T-helper 17 cell (primary cell): ENCODE measurements at regions not wholly inside any gene's neighbourhood (a gene's known extent, or its start where the extent isn't known, plus 50 kb on each side); places are given as distances from the start of the nearest gene placed in this dataset.
"Not testable (repeated sequence)": the region's sequence is repeated elsewhere in the genome, so short reads cannot be mapped to it uniquely, and the experiment has no call there.

ENCODE experiments used
- ATAC-seq: fragments of 150-1000 bp; cut with Tn5 transposase; 2 replicates; pipeline ENCODE4 v1.10.0; 2021; ENCODE audit warnings: mild to moderate bottlenecking, moderate library complexity
- DNase-seq, 3 donors: peaks; one replicate each; pipeline versions ENCODE4 v3.0.0 to v3.0.0-alpha.2; 2020 to 2021
- H3K9me3 ChIP-seq: one replicate; pipeline ENCODE4 v1.7.0; 2013; ENCODE audit warnings: low read length, mild to moderate bottlenecking; ENCODE audit not compliant: control insufficient read depth, poor library complexity, severe bottlenecking
- H3K27ac Mint-ChIP-seq: one replicate; pipeline ENCODE4 v1.8.0; 2022; ENCODE audit warnings: mild to moderate bottlenecking, moderate library complexity, mixed read lengths
- H3K27me3 Mint-ChIP-seq: one replicate; pipeline ENCODE4 v1.8.0; 2022; ENCODE audit warnings: mixed read lengths
- H3K36me3 Mint-ChIP-seq: one replicate; pipeline ENCODE4 v1.8.0; 2022; ENCODE audit warnings: low read depth, mixed read lengths
- H3K4me1 Mint-ChIP-seq: one replicate; pipeline ENCODE4 v1.8.0; 2022; ENCODE audit warnings: mild to moderate bottlenecking, mixed read lengths
- H3K4me3 Mint-ChIP-seq: one replicate; pipeline ENCODE4 v1.8.0; 2022; ENCODE audit warnings: mild to moderate bottlenecking, moderate library complexity, mixed read lengths

GRCh38 chr9:7320841-7321240 lies 478.7 kb downstream of the DMAC1 start:
- no peaks in the 10 kb centered on the region for H3K36me3 Mint-ChIP-seq

GRCh38 chr9:7320139-7320538 lies 479.4 kb downstream of the DMAC1 start:
- ATAC-seq, result no peak
- DNase-seq, result no peak
- peaks cover 15% of the 10 kb centered on the region for H3K27me3 Mint-ChIP-seq
- no peaks in the 10 kb centered on the region for H3K36me3 Mint-ChIP-seq
- no peak overlapping the region for H3K4me3 Mint-ChIP-seq
- H3K4me1 Mint-ChIP-seq, result no peaks in the 10 kb centered on the region
- no peaks in the 10 kb centered on the region for H3K9me3 ChIP-seq
- no peak overlapping the region for H3K27ac Mint-ChIP-seq

More at GRCh38 chr9:7320841-7321240, 478.7 kb downstream of the DMAC1 start:
- no peak overlapping the region for H3K4me3 Mint-ChIP-seq
- no peak for DNase-seq
- no peaks in the 10 kb centered on the region for H3K4me1 Mint-ChIP-seq
- H3K27ac Mint-ChIP-seq, result no peak overlapping the region
- H3K9me3 ChIP-seq, result no peaks in the 10 kb centered on the region
- ATAC-seq, result no peak
- H3K27me3 Mint-ChIP-seq, result peaks cover 15% of the 10 kb centered on the region

- peaks cover 15% of the 10 kb centered on the region for H3K27me3 Mint-ChIP-seq
- H3K4me1 Mint-ChIP-seq, result no peaks in the 10 kb centered on the region
- DNase-seq (no peak), ATAC-seq (no peak)
- H3K27ac Mint-ChIP-seq, result no peak overlapping the region
- no peaks in the 10 kb centered on the region for H3K9me3 ChIP-seq
- H3K4me3 Mint-ChIP-seq, result no peak overlapping the region
- H3K36me3 Mint-ChIP-seq, result no peaks in the 10 kb centered on the region
These were observed 480.7 kb downstream of the DMAC1 start for GRCh38 chr9:7318920-7319319.

- DNase-seq, result no peak
- no peaks in the 10 kb centered on the region for H3K36me3 Mint-ChIP-seq
- H3K27ac Mint-ChIP-seq, result no peak overlapping the region
- H3K4me3 Mint-ChIP-seq, result no peak overlapping the region
- peaks cover 15% of the 10 kb centered on the region for H3K27me3 Mint-ChIP-seq
- no peak for ATAC-seq
- no peaks in the 10 kb centered on the region for H3K9me3 ChIP-seq
- H3K4me1 Mint-ChIP-seq, result no peaks in the 10 kb centered on the region
These were observed 482.6 kb downstream of the DMAC1 start for GRCh38 chr9:7316967-7317366.

- ATAC-seq, result no peak
- no peak overlapping the region for H3K4me3 Mint-ChIP-seq
These were observed 483.3 kb downstream of the DMAC1 start for GRCh38 chr9:7316166-7316795.

GRCh38 chr9:7315746-7316145 lies 483.8 kb downstream of the DMAC1 start:
- no peak for ATAC-seq

More at GRCh38 chr9:7316166-7316795, 483.3 kb downstream of the DMAC1 start:
- H3K4me1 Mint-ChIP-seq, result no peaks in the 10 kb centered on the region
- no peak overlapping the region for H3K27ac Mint-ChIP-seq
- DNase-seq, result no peak
- H3K36me3 Mint-ChIP-seq, result no peaks in the 10 kb centered on the region
- no peaks in the 10 kb centered on the region for H3K9me3 ChIP-seq
- H3K27me3 Mint-ChIP-seq, result peaks cover 15% of the 10 kb centered on the region

GRCh38 chr9:7315116-7315515 lies 484.5 kb downstream of the DMAC1 start:
- no peak overlapping the region for H3K4me3 Mint-ChIP-seq
- no peaks in the 10 kb centered on the region for H3K9me3 ChIP-seq
- H3K27ac Mint-ChIP-seq, result no peak overlapping the region

More at GRCh38 chr9:7315746-7316145, 483.8 kb downstream of the DMAC1 start:
- Mint-ChIP-seq H3K4me3 (no peak overlapping the region), H3K27ac (no peak overlapping the region), H3K36me3 (no peaks in the 10 kb centered on the region), H3K27me3 (peaks cover 15% of the 10 kb centered on the region), H3K4me1 (no peaks in the 10 kb centered on the region)
- no peaks in the 10 kb centered on the region for H3K9me3 ChIP-seq
- no peak for DNase-seq

GRCh38 chr9:7313389-7313788 lies 486.2 kb downstream of the DMAC1 start:
- no peak overlapping the region for H3K27ac Mint-ChIP-seq
- DNase-seq (no peak), ATAC-seq (no peak)
- no peaks in the 10 kb centered on the region for H3K36me3 Mint-ChIP-seq
- no peaks in the 10 kb centered on the region for H3K4me1 Mint-ChIP-seq
- peaks cover 4% of the 10 kb centered on the region for H3K27me3 Mint-ChIP-seq
- H3K4me3 Mint-ChIP-seq, result no peak overlapping the region
- H3K9me3 ChIP-seq, result no peaks in the 10 kb centered on the region

More at GRCh38 chr9:7315116-7315515, 484.5 kb downstream of the DMAC1 start:
- Mint-ChIP-seq H3K27me3 (peaks cover 15% of the 10 kb centered on the region), H3K36me3 (no peaks in the 10 kb centered on the region), H3K4me1 (no peaks in the 10 kb centered on the region)
- ATAC-seq (no peak), DNase-seq (no peak)

GRCh38 chr9:7309051-7309450 lies 490.5 kb downstream of the DMAC1 start:
- not testable (repeated sequence) for H3K36me3 Mint-ChIP-seq, H3K4me1 Mint-ChIP-seq, H3K27me3 Mint-ChIP-seq, H3K9me3 ChIP-seq, ATAC-seq, H3K4me3 Mint-ChIP-seq, DNase-seq, H3K27ac Mint-ChIP-seq

- no peak overlapping the region for H3K4me3 Mint-ChIP-seq
- no peaks in the 10 kb centered on the region for H3K9me3 ChIP-seq
- ATAC-seq (no peak), DNase-seq (no peak)
- no peak overlapping the region for H3K27ac Mint-ChIP-seq
- peaks cover 13% of the 10 kb centered on the region for H3K27me3 Mint-ChIP-seq
- H3K4me1 Mint-ChIP-seq, result no peaks in the 10 kb centered on the region
- H3K36me3 Mint-ChIP-seq, result peaks cover 3% of the 10 kb centered on the region
These were observed 493.9 kb downstream of the DMAC1 start for GRCh38 chr9:7305677-7306076.

GRCh38 chr9:7304627-7304995 lies 495.0 kb downstream of the DMAC1 start:
- H3K9me3 ChIP-seq, result no peaks in the 10 kb centered on the region
- H3K27me3 Mint-ChIP-seq, result peaks cover 13% of the 10 kb centered on the region
- DNase-seq (no peak), ATAC-seq (no peak)
- H3K4me1 Mint-ChIP-seq, result no peaks in the 10 kb centered on the region
- H3K36me3 Mint-ChIP-seq, result peaks cover 3% of the 10 kb centered on the region
- no peak overlapping the region for H3K27ac Mint-ChIP-seq
- H3K4me3 Mint-ChIP-seq, result no peak overlapping the region

GRCh38 chr9:7303907-7304626 lies 495.5 kb downstream of the DMAC1 start:
- no peak overlapping the region for H3K4me3 Mint-ChIP-seq
- H3K9me3 ChIP-seq, result no peaks in the 10 kb centered on the region
- H3K36me3 Mint-ChIP-seq, result peaks cover 3% of the 10 kb centered on the region
- H3K27ac Mint-ChIP-seq, result no peak overlapping the region
- H3K27me3 Mint-ChIP-seq, result peaks cover 13% of the 10 kb centered on the region
- no peak for DNase-seq
- ATAC-seq, result no peak
- H3K4me1 Mint-ChIP-seq, result no peaks in the 10 kb centered on the region

- H3K9me3 ChIP-seq, result no peaks in the 10 kb centered on the region
- H3K27ac Mint-ChIP-seq, result no peak overlapping the region
- H3K27me3 Mint-ChIP-seq, result peaks cover 21% of the 10 kb centered on the region
- DNase-seq (no peak), ATAC-seq (no peak)
- H3K36me3 Mint-ChIP-seq, result peaks cover 3% of the 10 kb centered on the region
- no peak overlapping the region for H3K4me3 Mint-ChIP-seq
- H3K4me1 Mint-ChIP-seq, result peaks cover 4% of the 10 kb centered on the region
These were observed 499.1 kb downstream of the DMAC1 start for GRCh38 chr9:7300484-7300883.

GRCh38 chr9:7298123-7298522 lies 501.5 kb downstream of the DMAC1 start:
- Mint-ChIP-seq H3K27ac (no peak overlapping the region), H3K4me1 (peaks cover 4% of the 10 kb centered on the region), H3K36me3 (no peaks in the 10 kb centered on the region), H3K27me3 (peaks cover 18% of the 10 kb centered on the region), H3K4me3 (no peak overlapping the region)
- DNase-seq (no peak), ATAC-seq (no peak)
- no peaks in the 10 kb centered on the region for H3K9me3 ChIP-seq
